PC-9 (cell line): ENCODE measurements at regions not wholly inside any gene's neighbourhood (a gene's known extent, or its start where the extent isn't known, plus 50 kb on each side); places are given as distances from the start of the nearest gene placed in this dataset.
A peak's percentile ranks its signal among the peaks of the same experiment; 100 is the strongest.

Source experiments
- BruUV-seq: library from RNA; stranded (reverse); fragments of 400-500 nt; replicated peaks from 2 replicates; lab custom pipeline; 2021; lab: Mats Ljungman, UMichigan
- CTCF ChIA-PET: fragments of 300-600 bp; sonication (Branson Sonifier 250); formaldehyde crosslinking; loops from one replicate; lab custom pipeline; 2022; ENCODE audit warnings: antibody characterized with exemption; lab: Charles Lee
- POLR2A ChIA-PET: fragments of 300-600 bp; sonication (Branson Sonifier 250); formaldehyde crosslinking; loops from one replicate; lab custom pipeline; 2022; ENCODE audit warnings: antibody characterized with exemption; ENCODE audit not compliant: unreplicated experiment; lab: Charles Lee
- DNase-seq, 2 experiments: peaks; one replicate each; pipeline versions ENCODE4 v3.0.0 to v3.0.0-alpha.2; 2015 to 2022; ENCODE audit warnings: mixed read lengths in 1 of 2
- H2AFZ ChIP-seq: fragments of 200-600 bp; sonication (generic); 2 replicates; pipeline ENCODE4 v1.8.1; 2017; ENCODE audit warnings: antibody characterized with exemption
- H3F3A ChIP-seq: fragments of 200-600 bp; sonication (generic); 2 replicates; pipeline ENCODE4 v1.8.1; 2017; ENCODE audit warnings: antibody characterized with exemption, mild to moderate bottlenecking, low read depth; ENCODE audit not compliant: insufficient read depth
- H3K27ac ChIP-seq: fragments of 200-600 bp; sonication (generic); 2 replicates; pipeline ENCODE4 v1.6.1; 2016; ENCODE audit warnings: mixed run types
- H3K27me3 ChIP-seq: fragments of 200-600 bp; sonication (generic); 2 replicates; pipeline ENCODE4 v1.6.1; 2016; ENCODE audit warnings: low read depth, mixed run types; ENCODE audit not compliant: insufficient read depth
- H3K36me3 ChIP-seq: fragments of 200-600 bp; sonication (generic); 2 replicates; pipeline ENCODE4 v1.6.1; 2016; ENCODE audit warnings: low read depth, mixed run types
- H3K4me1 ChIP-seq: fragments of 200-600 bp; sonication (generic); replicated peaks from 2 replicates; pipeline ENCODE4 v1.6.1; 2016; ENCODE audit warnings: mixed run types; ENCODE audit not compliant: insufficient read depth
- H3K4me2 ChIP-seq: fragments of 200-600 bp; sonication (generic); 2 replicates; pipeline ENCODE4 v1.6.1; 2017; ENCODE audit warnings: mixed run types
- H3K4me3 ChIP-seq: fragments of 200-600 bp; sonication (generic); 2 replicates; pipeline ENCODE4 v1.6.1; 2016; ENCODE audit warnings: mixed run types
- H3K79me2 ChIP-seq: fragments of 200-600 bp; sonication (generic); 2 replicates; pipeline ENCODE4 v1.6.1; 2017; ENCODE audit warnings: low read depth, mixed run types
- H3K9me2 ChIP-seq: fragments of 200-600 bp; sonication (generic); 2 replicates; pipeline ENCODE4 v1.8.1; 2017; ENCODE audit warnings: mild to moderate bottlenecking; ENCODE audit not compliant: insufficient read depth
- H3K9me3 ChIP-seq: fragments of 200-600 bp; sonication (generic); 2 replicates; pipeline ENCODE4 v1.8.1; 2016; ENCODE audit warnings: low read depth; ENCODE audit not compliant: insufficient read depth
- H4K20me1 ChIP-seq: fragments of 200-600 bp; sonication (generic); 2 replicates; pipeline ENCODE4 v1.8.1; 2017; ENCODE audit not compliant: insufficient read depth
- EZH2 ChIP-seq: fragments of 200-600 bp; sonication (generic); IDR thresholded peaks from 2 replicates; pipeline ENCODE4 v1.8.0; 2017; ENCODE audit warnings: antibody characterized with exemption, low read depth
- intact Hi-C: fragments of 100-400 bp; cut with micrococcal nuclease; formaldehyde crosslinking; loops from one replicate; pipeline ENCODE4 v1.10.0; 2022; ENCODE audit not compliant: unreplicated experiment
- TF ChIP-seq, protein P1 (sequence below): fragments of 200-600 bp; sonication (generic); conservative IDR thresholded peaks from 2 replicates; pipeline ENCODE4 v1.6.1; 2017; ENCODE audit warnings: mixed run types, antibody characterized with exemption, mild to moderate bottlenecking, moderate library complexity

DNA sequence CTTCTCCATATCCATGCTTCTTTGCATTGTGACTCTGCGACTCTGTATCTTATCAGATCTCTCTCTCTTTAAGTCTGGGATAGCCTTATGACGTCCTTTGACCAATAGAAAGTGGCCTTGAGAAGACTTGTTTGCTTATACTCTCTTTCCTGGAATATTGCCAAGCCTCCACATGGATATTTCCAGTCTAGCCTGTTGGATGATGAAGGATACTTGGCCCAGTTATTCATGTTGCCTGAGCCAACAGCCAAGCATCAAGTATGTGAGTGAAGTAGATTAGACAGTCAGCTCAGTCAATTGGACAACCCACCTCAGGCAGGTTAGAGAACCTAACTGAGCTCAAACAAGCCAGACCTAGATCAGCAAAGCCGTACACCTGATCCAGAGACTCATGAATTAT lies 864.2 kb upstream of the MGAT4C start:
- Histone ChIP-seq H2AFZ (no peak overlapping the region), H3K9me3 (peaks cover 6% of the 10 kb centered on the region; the same call in 1 of the 2 replicates), H3K9me2 (no peaks in the 10 kb centered on the region), H3K36me3 (no peaks in the 10 kb centered on the region), H3K4me1 (no peaks in the 10 kb centered on the region), H3K27me3 (no peaks in the 10 kb centered on the region), H3K79me2 (no peaks in the 10 kb centered on the region), H3F3A (no peaks in the 10 kb centered on the region), H3K4me2 (no peak overlapping the region), H4K20me1 (no peaks in the 10 kb centered on the region; the same call in 1 of the 2 replicates), H3K4me3 (no peak overlapping the region), H3K27ac (no peak overlapping the region)
- ChIA-PET CTCF (no interaction called here), POLR2A (no interaction called here)
- peak; percentile 2 to 35 for DNase-seq
- intact Hi-C loops = no loop called here
- TF ChIP-seq, protein P1, sequence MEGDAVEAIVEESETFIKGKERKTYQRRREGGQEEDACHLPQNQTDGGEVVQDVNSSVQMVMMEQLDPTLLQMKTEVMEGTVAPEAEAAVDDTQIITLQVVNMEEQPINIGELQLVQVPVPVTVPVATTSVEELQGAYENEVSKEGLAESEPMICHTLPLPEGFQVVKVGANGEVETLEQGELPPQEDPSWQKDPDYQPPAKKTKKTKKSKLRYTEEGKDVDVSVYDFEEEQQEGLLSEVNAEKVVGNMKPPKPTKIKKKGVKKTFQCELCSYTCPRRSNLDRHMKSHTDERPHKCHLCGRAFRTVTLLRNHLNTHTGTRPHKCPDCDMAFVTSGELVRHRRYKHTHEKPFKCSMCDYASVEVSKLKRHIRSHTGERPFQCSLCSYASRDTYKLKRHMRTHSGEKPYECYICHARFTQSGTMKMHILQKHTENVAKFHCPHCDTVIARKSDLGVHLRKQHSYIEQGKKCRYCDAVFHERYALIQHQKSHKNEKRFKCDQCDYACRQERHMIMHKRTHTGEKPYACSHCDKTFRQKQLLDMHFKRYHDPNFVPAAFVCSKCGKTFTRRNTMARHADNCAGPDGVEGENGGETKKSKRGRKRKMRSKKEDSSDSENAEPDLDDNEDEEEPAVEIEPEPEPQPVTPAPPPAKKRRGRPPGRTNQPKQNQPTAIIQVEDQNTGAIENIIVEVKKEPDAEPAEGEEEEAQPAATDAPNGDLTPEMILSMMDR = no peak
- TF ChIP-seq EZH2 = no peak
- BruUV-seq = no TSS peak

DNA sequence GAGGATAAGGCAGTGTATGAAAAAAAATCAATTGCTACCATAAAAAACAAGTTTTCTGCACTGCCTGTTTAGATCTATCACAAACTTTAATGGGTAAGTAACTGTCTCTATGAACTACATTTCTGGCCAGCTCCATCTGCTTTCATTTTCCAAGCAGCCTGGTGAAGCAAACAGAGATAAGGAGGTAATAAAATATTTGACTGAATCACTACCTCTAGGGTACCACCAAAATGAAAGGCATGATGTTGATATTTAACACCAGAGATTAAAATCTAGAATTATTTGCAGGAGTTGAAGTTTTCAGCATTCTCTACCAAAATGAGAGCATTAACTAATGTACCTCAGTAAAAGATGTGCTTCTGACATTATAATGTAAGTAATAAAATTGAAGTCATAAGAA lies 863.5 kb upstream of the MGAT4C start:
- H3F3A ChIP-seq = no peaks in the 10 kb centered on the region
- POLR2A ChIA-PET = no interaction called here
- H3K9me3 ChIP-seq = peaks cover 6% of the 10 kb centered on the region; the same call in 1 of the 2 replicates
- CTCF ChIA-PET = no interaction called here
- BruUV-seq = no TSS peak
- H3K4me2 ChIP-seq = no peak overlapping the region
- no peaks in the 10 kb centered on the region for H3K36me3 ChIP-seq
- no peak overlapping the region for H3K27ac ChIP-seq
- no peak for DNase-seq
- no peaks in the 10 kb centered on the region; the same call in 1 of the 2 replicates for H4K20me1 ChIP-seq
- H3K4me3 ChIP-seq = no peak overlapping the region
- H2AFZ ChIP-seq = no peak overlapping the region
- no peaks in the 10 kb centered on the region for H3K9me2 ChIP-seq
- no peaks in the 10 kb centered on the region for H3K4me1 ChIP-seq
- no peaks in the 10 kb centered on the region for H3K79me2 ChIP-seq
- intact Hi-C loops = no loop called here
- no peaks in the 10 kb centered on the region for H3K27me3 ChIP-seq
- TF ChIP-seq EZH2 = no peak
- TF ChIP-seq, protein P1 = no peak

DNA sequence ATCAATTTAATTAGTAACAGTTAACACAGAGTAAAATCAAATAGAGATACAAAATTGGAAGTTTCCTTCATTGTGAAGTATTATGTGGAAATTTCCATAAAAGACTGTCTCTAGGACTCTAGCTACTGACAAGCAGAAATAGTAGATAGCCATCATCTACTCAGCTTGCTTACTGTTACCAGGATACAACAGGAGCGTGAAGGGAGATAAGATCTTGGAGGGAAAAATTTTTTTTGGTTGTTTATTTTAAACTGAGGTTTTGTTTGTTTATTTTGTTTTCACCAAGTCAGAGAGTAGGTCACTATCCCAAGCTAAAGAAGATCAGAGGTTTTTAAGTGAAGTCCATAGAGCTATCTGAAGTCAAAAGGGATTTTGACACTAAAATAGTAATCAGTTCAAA lies 861.3 kb upstream of the MGAT4C start:
- Histone ChIP-seq H4K20me1 (no peaks in the 10 kb centered on the region; the same call in 1 of the 2 replicates), H2AFZ (no peak overlapping the region), H3K36me3 (no peaks in the 10 kb centered on the region), H3K27me3 (no peaks in the 10 kb centered on the region), H3K79me2 (no peaks in the 10 kb centered on the region), H3K9me3 (peaks cover 6% of the 10 kb centered on the region; the same call in 1 of the 2 replicates), H3K9me2 (no peaks in the 10 kb centered on the region), H3K27ac (no peak overlapping the region), H3K4me2 (no peak overlapping the region), H3K4me1 (no peaks in the 10 kb centered on the region), H3K4me3 (no peak overlapping the region), H3F3A (no peaks in the 10 kb centered on the region)
- DNase-seq = no peak
- ChIA-PET POLR2A (no interaction called here), CTCF (no interaction called here)
- TF ChIP-seq, protein P1 = no peak
- no peak for TF ChIP-seq EZH2
- BruUV-seq = no TSS peak
- intact Hi-C loops = no loop called here
